ENCODE measurements at regions not wholly inside any gene's neighbourhood (a gene's known extent, or its start where the extent isn't known, plus 50 kb on each side); places are given as distances from the start of the nearest gene placed in this dataset.

DNA sequence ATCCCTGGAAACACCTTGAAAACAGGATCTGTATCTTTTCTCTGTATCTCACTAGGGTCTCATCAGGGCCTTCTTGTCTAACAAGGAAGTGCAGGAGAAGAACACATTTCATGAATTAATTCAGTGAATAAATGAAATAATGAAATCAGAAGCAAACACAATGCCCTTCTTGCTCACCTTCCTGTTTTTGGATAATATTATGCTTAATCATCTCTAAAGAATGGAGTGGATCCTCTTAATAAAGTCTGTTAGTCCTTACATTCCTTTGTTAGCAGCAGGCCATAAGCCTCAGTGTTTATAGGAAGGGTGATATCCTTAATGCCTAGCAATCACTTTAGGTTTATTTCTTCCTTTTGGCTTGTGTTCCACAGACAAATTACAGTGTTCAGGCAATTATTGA, 837.1 kb upstream of the SEMA6A start:
- Histone ChIP-seq H3F3A (ENCODE audit: insufficient read depth, low read length) (no peaks in the 10 kb centered on the region), H3K27ac (ENCODE audit: low read length) (no peak overlapping the region), H4K20me1 (ENCODE audit: insufficient read depth, low read length) (no peaks in the 10 kb centered on the region), H3K27me3 (replicated peaks; ENCODE audit: insufficient read depth, low read length) (no peaks in the 10 kb centered on the region), H3K9ac (ENCODE audit: low read length) (no peak overlapping the region), H3K4me2 (ENCODE audit: low read depth, low read length) (no peak overlapping the region), H3K36me3 (replicated peaks; ENCODE audit: insufficient read depth, low read length) (no peaks in the 10 kb centered on the region), H3K79me2 (ENCODE audit: low read length) (no peaks in the 10 kb centered on the region), H3K4me3 (ENCODE audit: low read length) (no peak overlapping the region), H3K4me1 (ENCODE audit: low read length) (no peaks in the 10 kb centered on the region), H3K9me3 (replicated peaks; ENCODE audit: insufficient read depth, low read length) (no peaks in the 10 kb centered on the region; the same call in 1 of the 2 replicates), H2AFZ (ENCODE audit: low read length) (no peak overlapping the region), H3K9me2 (replicated peaks; ENCODE audit: insufficient read depth, low read length) (no peaks in the 10 kb centered on the region)
- TF ChIP-seq, protein P1, sequence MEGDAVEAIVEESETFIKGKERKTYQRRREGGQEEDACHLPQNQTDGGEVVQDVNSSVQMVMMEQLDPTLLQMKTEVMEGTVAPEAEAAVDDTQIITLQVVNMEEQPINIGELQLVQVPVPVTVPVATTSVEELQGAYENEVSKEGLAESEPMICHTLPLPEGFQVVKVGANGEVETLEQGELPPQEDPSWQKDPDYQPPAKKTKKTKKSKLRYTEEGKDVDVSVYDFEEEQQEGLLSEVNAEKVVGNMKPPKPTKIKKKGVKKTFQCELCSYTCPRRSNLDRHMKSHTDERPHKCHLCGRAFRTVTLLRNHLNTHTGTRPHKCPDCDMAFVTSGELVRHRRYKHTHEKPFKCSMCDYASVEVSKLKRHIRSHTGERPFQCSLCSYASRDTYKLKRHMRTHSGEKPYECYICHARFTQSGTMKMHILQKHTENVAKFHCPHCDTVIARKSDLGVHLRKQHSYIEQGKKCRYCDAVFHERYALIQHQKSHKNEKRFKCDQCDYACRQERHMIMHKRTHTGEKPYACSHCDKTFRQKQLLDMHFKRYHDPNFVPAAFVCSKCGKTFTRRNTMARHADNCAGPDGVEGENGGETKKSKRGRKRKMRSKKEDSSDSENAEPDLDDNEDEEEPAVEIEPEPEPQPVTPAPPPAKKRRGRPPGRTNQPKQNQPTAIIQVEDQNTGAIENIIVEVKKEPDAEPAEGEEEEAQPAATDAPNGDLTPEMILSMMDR (IDR thresholded peaks at IDR 0.05; ENCODE audit: low read length): no peak
- TF ChIP-seq EZH2 (optimal IDR thresholded peaks at IDR 0.05; ENCODE audit: low read depth, low read length) (no peak), EZH2phosphoT487 (IDR thresholded peaks at IDR 0.05; ENCODE audit: low read length) (no peak)
- DNase-seq: no peak

DNA sequence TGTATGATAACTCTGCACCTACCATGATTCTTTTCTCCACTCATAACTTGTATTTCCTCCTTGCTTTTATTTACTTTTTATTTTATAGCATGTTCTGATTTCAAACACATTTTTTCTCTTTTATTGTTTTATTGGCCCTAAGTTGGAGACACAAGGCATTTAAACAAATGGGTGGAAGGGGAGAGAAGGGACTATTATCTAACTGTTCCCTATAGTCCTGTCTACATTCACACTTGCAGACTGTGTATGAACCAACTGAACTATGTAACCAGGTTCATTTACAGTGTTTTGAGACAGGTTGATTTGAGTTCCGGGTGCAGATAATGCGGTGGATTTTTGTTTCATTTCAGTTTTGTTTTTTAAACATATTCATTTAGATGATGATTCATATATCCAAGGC, 830.6 kb upstream of the SEMA6A start:
- TF ChIP-seq EZH2phosphoT487 (IDR thresholded peaks at IDR 0.05; ENCODE audit: low read length): no peak
- TF ChIP-seq EZH2 (optimal IDR thresholded peaks at IDR 0.05; ENCODE audit: low read depth, low read length): no peak
- TF ChIP-seq, protein P1 (IDR thresholded peaks at IDR 0.05; ENCODE audit: low read length): no peak
- H3K36me3 ChIP-seq (replicated peaks; ENCODE audit: insufficient read depth, low read length): no peaks in the 10 kb centered on the region
- no peak overlapping the region for H2AFZ ChIP-seq (ENCODE audit: low read length)

DNA sequence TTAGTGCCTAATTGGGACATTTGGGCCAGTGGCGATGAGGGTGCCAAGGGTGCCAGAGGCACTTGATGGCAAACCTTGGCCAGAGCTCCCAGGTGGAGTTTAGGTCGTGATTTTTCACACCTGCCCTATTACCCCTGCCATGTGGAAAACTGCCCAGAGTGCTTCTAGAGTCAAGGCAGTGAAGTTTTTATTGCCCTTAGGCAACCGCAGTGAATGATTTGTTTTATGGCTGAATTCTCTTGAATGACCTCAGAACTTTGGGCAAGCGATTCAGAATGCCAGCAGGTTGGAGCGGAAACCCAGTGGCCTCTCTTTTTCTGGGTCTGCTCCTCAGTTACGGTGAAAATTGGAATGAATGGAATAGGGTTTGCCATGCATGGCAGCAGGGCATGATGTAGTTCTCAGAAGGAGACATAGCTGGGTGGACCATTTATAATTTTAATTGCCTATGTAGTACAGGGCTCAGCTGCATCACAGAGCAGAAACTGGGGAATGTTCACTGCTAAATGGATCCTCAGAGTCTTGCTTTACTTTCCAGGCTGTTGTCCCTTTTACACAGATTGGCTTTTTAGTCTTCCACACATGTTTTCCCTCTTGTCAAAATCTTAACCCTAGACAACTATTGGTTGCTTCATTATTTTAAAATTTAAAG, 820.0 kb upstream of the SEMA6A start:
- DNase-seq: no peak
- Histone ChIP-seq H3K4me1 (ENCODE audit: low read length) (no peaks in the 10 kb centered on the region), H3K79me2 (ENCODE audit: low read length) (no peaks in the 10 kb centered on the region), H3K9ac (ENCODE audit: low read length) (no peak overlapping the region), H4K20me1 (ENCODE audit: insufficient read depth, low read length) (no peaks in the 10 kb centered on the region), H3K36me3 (replicated peaks; ENCODE audit: insufficient read depth, low read length) (no peaks in the 10 kb centered on the region), H3K9me3 (replicated peaks; ENCODE audit: insufficient read depth, low read length) (no peaks in the 10 kb centered on the region), H3K4me2 (ENCODE audit: low read depth, low read length) (no peak overlapping the region), H2AFZ (ENCODE audit: low read length) (no peak overlapping the region), H3K27me3 (replicated peaks; ENCODE audit: insufficient read depth, low read length) (no peaks in the 10 kb centered on the region), H3K9me2 (replicated peaks; ENCODE audit: insufficient read depth, low read length) (no peaks in the 10 kb centered on the region), H3K4me3 (ENCODE audit: low read length) (no peak overlapping the region), H3K27ac (ENCODE audit: low read length) (no peak overlapping the region), H3F3A (ENCODE audit: insufficient read depth, low read length) (no peaks in the 10 kb centered on the region)
- TF ChIP-seq EZH2phosphoT487 (IDR thresholded peaks at IDR 0.05; ENCODE audit: low read length): no peak

More for the DNA sequence above, 830.6 kb upstream of the SEMA6A start:
- Histone ChIP-seq H3K4me2 (ENCODE audit: low read depth, low read length) (no peak overlapping the region), H3K27me3 (replicated peaks; ENCODE audit: insufficient read depth, low read length) (no peaks in the 10 kb centered on the region), H3K27ac (ENCODE audit: low read length) (no peak overlapping the region), H3K9me3 (replicated peaks; ENCODE audit: insufficient read depth, low read length) (no peaks in the 10 kb centered on the region), H3F3A (ENCODE audit: insufficient read depth, low read length) (no peaks in the 10 kb centered on the region), H3K4me1 (ENCODE audit: low read length) (no peaks in the 10 kb centered on the region), H3K9me2 (replicated peaks; ENCODE audit: insufficient read depth, low read length) (no peaks in the 10 kb centered on the region), H3K4me3 (ENCODE audit: low read length) (no peak overlapping the region), H3K9ac (ENCODE audit: low read length) (no peak overlapping the region), H4K20me1 (ENCODE audit: insufficient read depth, low read length) (no peaks in the 10 kb centered on the region), H3K79me2 (ENCODE audit: low read length) (no peaks in the 10 kb centered on the region)
- DNase-seq: no peak

DNA sequence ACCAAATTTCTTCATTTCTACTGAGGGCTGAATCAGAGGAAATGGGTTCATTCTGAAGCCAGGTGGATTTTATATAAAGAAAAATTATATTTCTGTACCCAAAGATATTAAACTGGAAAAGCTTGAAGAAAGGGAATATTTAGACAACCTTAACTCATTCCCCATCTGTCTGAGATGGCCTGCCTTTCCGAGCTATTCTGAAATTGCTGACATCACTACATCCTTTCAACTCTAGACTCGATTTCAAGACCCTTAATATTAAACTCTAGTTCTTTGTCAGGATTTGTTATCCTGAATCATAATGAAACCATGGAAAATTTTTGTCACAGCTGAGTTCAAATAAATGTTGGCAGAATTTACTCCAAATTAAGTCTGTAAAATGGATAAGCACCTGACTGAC, 818.5 kb upstream of the SEMA6A start:
- H3K9me3 ChIP-seq (replicated peaks; ENCODE audit: insufficient read depth, low read length): no peaks in the 10 kb centered on the region
- H3K27ac ChIP-seq (ENCODE audit: low read length): no peak overlapping the region
- no peaks in the 10 kb centered on the region for H3K27me3 ChIP-seq (replicated peaks; ENCODE audit: insufficient read depth, low read length)
- no peaks in the 10 kb centered on the region for H3K9me2 ChIP-seq (replicated peaks; ENCODE audit: insufficient read depth, low read length)
- no peak overlapping the region for H2AFZ ChIP-seq (ENCODE audit: low read length)
- H3K9ac ChIP-seq (ENCODE audit: low read length): no peak overlapping the region
- no peaks in the 10 kb centered on the region for H4K20me1 ChIP-seq (ENCODE audit: insufficient read depth, low read length)
- no peaks in the 10 kb centered on the region for H3K4me1 ChIP-seq (ENCODE audit: low read length)
- no peaks in the 10 kb centered on the region for H3K36me3 ChIP-seq (replicated peaks; ENCODE audit: insufficient read depth, low read length)
- no peaks in the 10 kb centered on the region for H3F3A ChIP-seq (ENCODE audit: insufficient read depth, low read length)
- no peak overlapping the region for H3K4me2 ChIP-seq (ENCODE audit: low read depth, low read length)
- DNase-seq: no peak
- H3K4me3 ChIP-seq (ENCODE audit: low read length): no peak overlapping the region
- TF ChIP-seq, protein P1 (IDR thresholded peaks at IDR 0.05; ENCODE audit: low read length): no peak
- TF ChIP-seq EZH2 (optimal IDR thresholded peaks at IDR 0.05; ENCODE audit: low read depth, low read length) (no peak), EZH2phosphoT487 (IDR thresholded peaks at IDR 0.05; ENCODE audit: low read length) (no peak)
- no peaks in the 10 kb centered on the region for H3K79me2 ChIP-seq (ENCODE audit: low read length)
